Keratinocyte (primary cell): ENCODE measurements at regions not wholly inside any gene's neighbourhood (a gene's known extent, or its start where the extent isn't known, plus 50 kb on each side); places are given as distances from the start of the nearest gene placed in this dataset.

ENCODE experiments used
- CTCF ChIP-seq, 3 experiments: IDR thresholded peaks in 1 of 3; conservative IDR thresholded peaks in 1 of 3; optimal IDR thresholded peaks in 1 of 3; 2 replicates in 2 of 3; 3 replicates in 1 of 3; pipeline versions ENCODE3 to v1.5.1; 2011; ENCODE audit warnings: low read length in 3 of 3, mild to moderate bottlenecking in 3 of 3, moderate library complexity in 2 of 3, control low read depth in 1 of 3, inconsistent platforms in 1 of 3; ENCODE audit not compliant: insufficient read depth in 2 of 3; ENCODE audit errors: extremely low read depth in 1 of 3
- EZH2 ChIP-seq: IDR thresholded peaks from one replicate; pipeline ENCODE4 v1.6.1; 2012; ENCODE audit warnings: inconsistent platforms, mild to moderate bottlenecking, low read length, moderate library complexity

GRCh38 chr16:11425140-11425539 is 79.9 kb downstream of the RMI2 start:
- TF ChIP-seq CTCF (optimal IDR thresholded peaks at IDR 0.05 in 1 of 3, IDR thresholded peaks at IDR 0.05 in 1 of 3, conservative IDR thresholded peaks at IDR 0.05 in 1 of 3; ENCODE audit: extremely low read depth in 1 of 3, insufficient read depth in 2 of 3, low read length in 3 of 3) = no peak
- no peak for TF ChIP-seq EZH2
